GM18870 (cell line): ENCODE measurements at regions not wholly inside any gene's neighbourhood (a gene's known extent, or its start where the extent isn't known, plus 50 kb on each side); places are given as distances from the start of the nearest gene placed in this dataset.

Source experiments
- ATAC-seq: cut with Tn5 transposase; IDR thresholded peaks from one replicate; pipeline ENCODE4 v1.9.1; 2021; ENCODE audit warnings: moderate library complexity; ENCODE audit not compliant: unreplicated experiment

GRCh38 chr18:29313312-29313711 lies 1136.4 kb upstream of the CDH2 start:
- ATAC-seq, result no peak

- ATAC-seq, result no peak
Observed at GRCh38 chr18:29311580-29311979, 1134.7 kb upstream of the CDH2 start.

GRCh38 chr18:29309366-29309765 lies 1132.4 kb upstream of the CDH2 start:
- no peak for ATAC-seq

- ATAC-seq, result no peak
Observed at GRCh38 chr18:29307982-29308381, 1131.1 kb upstream of the CDH2 start.

GRCh38 chr18:29307231-29307630 lies 1130.3 kb upstream of the CDH2 start:
- ATAC-seq, result no peak

GRCh38 chr18:29305516-29305915 lies 1128.6 kb upstream of the CDH2 start:
- ATAC-seq, result no peak

GRCh38 chr18:29301048-29301447 lies 1124.1 kb upstream of the CDH2 start:
- ATAC-seq, result no peak

- no peak for ATAC-seq
Observed at GRCh38 chr18:29285471-29285870, 1108.5 kb upstream of the CDH2 start.

GRCh38 chr18:29271501-29271900 lies 1094.6 kb upstream of the CDH2 start:
- ATAC-seq, result no peak

GRCh38 chr18:29259838-29260237 lies 1082.9 kb upstream of the CDH2 start:
- no peak for ATAC-seq

- no peak for ATAC-seq
Observed at GRCh38 chr18:29254123-29254522, 1077.2 kb upstream of the CDH2 start.

GRCh38 chr18:29251681-29252080 lies 1074.8 kb upstream of the CDH2 start:
- ATAC-seq, result no peak

GRCh38 chr18:29250843-29251242 lies 1073.9 kb upstream of the CDH2 start:
- ATAC-seq, result no peak

- no peak for ATAC-seq
Observed at GRCh38 chr18:29250259-29250658, 1073.3 kb upstream of the CDH2 start.

- no peak for ATAC-seq
Observed at GRCh38 chr18:29248805-29249204, 1071.9 kb upstream of the CDH2 start.

GRCh38 chr18:29241199-29241598 lies 1064.3 kb upstream of the CDH2 start:
- ATAC-seq, result no peak

- no peak for ATAC-seq
Observed at GRCh38 chr18:29234751-29235150, 1057.8 kb upstream of the CDH2 start.

GRCh38 chr18:29226213-29226612 lies 1049.3 kb upstream of the CDH2 start:
- no peak for ATAC-seq

GRCh38 chr18:29225351-29225750 lies 1048.4 kb upstream of the CDH2 start:
- no peak for ATAC-seq

GRCh38 chr18:29218091-29218490 lies 1041.2 kb upstream of the CDH2 start:
- no peak for ATAC-seq

GRCh38 chr18:29217124-29217915 lies 1040.4 kb upstream of the CDH2 start:
- ATAC-seq, result no peak

- ATAC-seq, result no peak
Observed at GRCh38 chr18:29198834-29199233, 1021.9 kb upstream of the CDH2 start.

GRCh38 chr18:29196307-29196706 lies 1019.4 kb upstream of the CDH2 start:
- no peak for ATAC-seq
